PC-3 (cell line): ENCODE measurements at regions not wholly inside any gene's neighbourhood (a gene's known extent, or its start where the extent isn't known, plus 50 kb on each side); places are given as distances from the start of the nearest gene placed in this dataset.

Source experiments
- ATAC-seq: fragments of 200-7000 bp; cut with Tn5 transposase; 2 replicates; pipeline ENCODE4 v1.9.1; 2020; ENCODE audit warnings: mild to moderate bottlenecking, moderate library complexity
- BruUV-seq: library from RNA; stranded (reverse); fragments of 400-500 nt; replicated peaks from 2 replicates; lab custom pipeline; 2021; lab: Mats Ljungman, UMichigan
- CTCF ChIA-PET: fragments of 300-600 bp; sonication (Branson Sonifier 250); formaldehyde crosslinking; loops from one replicate; lab custom pipeline; 2022; ENCODE audit warnings: antibody characterized with exemption; lab: Charles Lee
- POLR2A ChIA-PET: fragments of 300-600 bp; sonication (Branson Sonifier 250); formaldehyde crosslinking; loops from one replicate; lab custom pipeline; 2022; ENCODE audit warnings: antibody characterized with exemption; ENCODE audit not compliant: unreplicated experiment; lab: Charles Lee
- DNase-seq: peaks from one replicate; pipeline ENCODE4 v3.0.0-alpha.2; 2015
- H2AFZ ChIP-seq: fragments of 300-600 bp; sonication (generic); 2 replicates; pipeline ENCODE4 v1.6.0; 2016; ENCODE audit warnings: antibody characterized with exemption, low read length
- H3F3A ChIP-seq: fragments of 300-600 bp; sonication (generic); one replicate; pipeline ENCODE4 v1.6.0; 2017; ENCODE audit warnings: antibody characterized with exemption, low read length, control low read depth, mild to moderate bottlenecking; ENCODE audit not compliant: unreplicated experiment
- H3K27ac ChIP-seq: fragments of 300-600 bp; sonication (generic); 2 replicates; pipeline ENCODE4 v1.5.1; 2016; ENCODE audit warnings: mild to moderate bottlenecking, low read length
- H3K27me3 ChIP-seq: fragments of 300-600 bp; sonication (generic); 2 replicates; pipeline ENCODE4 v1.6.1; 2016; ENCODE audit warnings: low read length, mixed read lengths
- H3K36me3 ChIP-seq: fragments of 300-600 bp; sonication (generic); 2 replicates; pipeline ENCODE4 v1.6.1; 2016; ENCODE audit warnings: low read depth, mixed run types, low read length, mixed read lengths
- H3K4me1 ChIP-seq: fragments of 300-600 bp; sonication (generic); 2 replicates; pipeline ENCODE4 v1.5.1; 2016; ENCODE audit warnings: low read length; ENCODE audit not compliant: insufficient read depth
- H3K4me2 ChIP-seq: fragments of 300-600 bp; sonication (generic); 2 replicates; pipeline ENCODE4 v1.6.0; 2016; ENCODE audit warnings: low read length
- H3K4me3 ChIP-seq: fragments of 300-600 bp; sonication (generic); 2 replicates; pipeline ENCODE4 v1.5.1; 2016; ENCODE audit warnings: mild to moderate bottlenecking, low read length, mixed read lengths
- H3K79me2 ChIP-seq: fragments of 300-600 bp; sonication (generic); 2 replicates; pipeline ENCODE4 v1.6.1; 2017; ENCODE audit warnings: low read length, mixed read lengths
- H3K9ac ChIP-seq: fragments of 300-600 bp; sonication (generic); 2 replicates; pipeline ENCODE4 v1.6.0; 2016; ENCODE audit warnings: mild to moderate bottlenecking, low read length
- H3K9me2 ChIP-seq: fragments of 300-600 bp; sonication (generic); replicated peaks from 2 replicates; pipeline ENCODE4 v1.6.1; 2016; ENCODE audit warnings: mixed run types, low read length, mixed read lengths
- H3K9me3 ChIP-seq: fragments of 300-600 bp; sonication (generic); 2 replicates; pipeline ENCODE4 v1.6.1; 2016; ENCODE audit warnings: low read length, mixed read lengths
- H4K20me1 ChIP-seq: fragments of 300-600 bp; sonication (generic); 2 replicates; pipeline ENCODE4 v1.6.1; 2016; ENCODE audit warnings: low read length, mixed read lengths
- EZH2 ChIP-seq: fragments of 300-600 bp; sonication (generic); IDR thresholded peaks from one replicate; pipeline ENCODE4 v1.6.1; 2017; ENCODE audit warnings: antibody characterized with exemption, mild to moderate bottlenecking, low read length; ENCODE audit not compliant: unreplicated experiment
- EZH2phosphoT487 ChIP-seq: fragments of 300-600 bp; sonication (generic); IDR thresholded peaks from 2 replicates; pipeline ENCODE4 v1.6.1; 2018; ENCODE audit warnings: mild to moderate bottlenecking, antibody characterized with exemption, low read length, borderline replicate concordance
- intact Hi-C: fragments of 100-400 bp; cut with micrococcal nuclease; formaldehyde crosslinking; loops from 2 replicates; pipeline ENCODE4 v1.9.0; 2023
- TF ChIP-seq, protein P1 (sequence below): fragments of 300-600 bp; sonication (generic); conservative IDR thresholded peaks from 2 replicates; pipeline ENCODE4 v1.5.1; 2017; ENCODE audit warnings: antibody characterized with exemption, low read depth, mild to moderate bottlenecking, low read length

DNA sequence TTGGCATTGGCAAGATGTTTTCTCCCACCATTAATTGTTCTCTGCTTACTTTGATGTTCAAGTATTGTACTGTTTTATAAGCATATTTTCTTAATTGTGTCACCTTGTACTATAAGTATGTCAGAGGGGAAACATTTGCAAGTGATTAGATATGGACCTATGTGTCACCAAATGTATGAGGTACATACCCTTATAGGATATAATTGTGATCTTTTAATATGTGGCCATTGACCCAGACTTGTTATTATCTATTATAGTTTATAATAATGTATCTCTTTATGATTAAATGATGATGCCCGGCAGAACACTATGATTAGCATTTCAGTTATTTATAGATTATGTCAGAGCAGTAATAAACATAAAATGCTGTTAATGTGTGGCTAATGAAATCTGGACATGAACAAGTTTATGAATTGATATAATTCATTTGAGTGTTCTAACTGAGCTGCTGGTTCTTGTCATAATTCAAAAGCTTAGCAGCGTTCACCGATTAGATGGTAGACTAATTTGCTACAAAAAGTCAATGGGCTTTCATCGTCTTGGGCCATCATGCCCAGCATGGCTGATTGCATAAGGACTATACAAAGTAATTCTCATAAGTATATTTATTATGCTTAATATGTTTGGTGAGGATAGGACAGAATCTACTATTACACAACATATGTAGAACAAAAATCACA lies 480.9 kb upstream of the FANCL start:
- TF ChIP-seq EZH2phosphoT487 = no peak
- TF ChIP-seq, protein P1, sequence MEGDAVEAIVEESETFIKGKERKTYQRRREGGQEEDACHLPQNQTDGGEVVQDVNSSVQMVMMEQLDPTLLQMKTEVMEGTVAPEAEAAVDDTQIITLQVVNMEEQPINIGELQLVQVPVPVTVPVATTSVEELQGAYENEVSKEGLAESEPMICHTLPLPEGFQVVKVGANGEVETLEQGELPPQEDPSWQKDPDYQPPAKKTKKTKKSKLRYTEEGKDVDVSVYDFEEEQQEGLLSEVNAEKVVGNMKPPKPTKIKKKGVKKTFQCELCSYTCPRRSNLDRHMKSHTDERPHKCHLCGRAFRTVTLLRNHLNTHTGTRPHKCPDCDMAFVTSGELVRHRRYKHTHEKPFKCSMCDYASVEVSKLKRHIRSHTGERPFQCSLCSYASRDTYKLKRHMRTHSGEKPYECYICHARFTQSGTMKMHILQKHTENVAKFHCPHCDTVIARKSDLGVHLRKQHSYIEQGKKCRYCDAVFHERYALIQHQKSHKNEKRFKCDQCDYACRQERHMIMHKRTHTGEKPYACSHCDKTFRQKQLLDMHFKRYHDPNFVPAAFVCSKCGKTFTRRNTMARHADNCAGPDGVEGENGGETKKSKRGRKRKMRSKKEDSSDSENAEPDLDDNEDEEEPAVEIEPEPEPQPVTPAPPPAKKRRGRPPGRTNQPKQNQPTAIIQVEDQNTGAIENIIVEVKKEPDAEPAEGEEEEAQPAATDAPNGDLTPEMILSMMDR = no peak
- TF ChIP-seq EZH2 = no peak
- POLR2A ChIA-PET = no interaction called here
- Histone ChIP-seq H2AFZ (no peak overlapping the region), H3K9me2 (no peaks in the 10 kb centered on the region), H3K9ac (no peak overlapping the region), H3K27me3 (peaks cover 21% of the 10 kb centered on the region), H3K4me2 (no peak overlapping the region), H3K4me3 (no peak overlapping the region), H3K79me2 (no peaks in the 10 kb centered on the region), H3K36me3 (no peaks in the 10 kb centered on the region), H4K20me1 (no peaks in the 10 kb centered on the region), H3K4me1 (no peaks in the 10 kb centered on the region), H3K27ac (no peak overlapping the region), H3F3A (no peaks in the 10 kb centered on the region), H3K9me3 (no peaks in the 10 kb centered on the region)
- intact Hi-C loops = no loop called here
- CTCF ChIA-PET = no interaction called here
- DNase-seq = no peak
- BruUV-seq = no TSS peak
- ATAC-seq = no peak

DNA sequence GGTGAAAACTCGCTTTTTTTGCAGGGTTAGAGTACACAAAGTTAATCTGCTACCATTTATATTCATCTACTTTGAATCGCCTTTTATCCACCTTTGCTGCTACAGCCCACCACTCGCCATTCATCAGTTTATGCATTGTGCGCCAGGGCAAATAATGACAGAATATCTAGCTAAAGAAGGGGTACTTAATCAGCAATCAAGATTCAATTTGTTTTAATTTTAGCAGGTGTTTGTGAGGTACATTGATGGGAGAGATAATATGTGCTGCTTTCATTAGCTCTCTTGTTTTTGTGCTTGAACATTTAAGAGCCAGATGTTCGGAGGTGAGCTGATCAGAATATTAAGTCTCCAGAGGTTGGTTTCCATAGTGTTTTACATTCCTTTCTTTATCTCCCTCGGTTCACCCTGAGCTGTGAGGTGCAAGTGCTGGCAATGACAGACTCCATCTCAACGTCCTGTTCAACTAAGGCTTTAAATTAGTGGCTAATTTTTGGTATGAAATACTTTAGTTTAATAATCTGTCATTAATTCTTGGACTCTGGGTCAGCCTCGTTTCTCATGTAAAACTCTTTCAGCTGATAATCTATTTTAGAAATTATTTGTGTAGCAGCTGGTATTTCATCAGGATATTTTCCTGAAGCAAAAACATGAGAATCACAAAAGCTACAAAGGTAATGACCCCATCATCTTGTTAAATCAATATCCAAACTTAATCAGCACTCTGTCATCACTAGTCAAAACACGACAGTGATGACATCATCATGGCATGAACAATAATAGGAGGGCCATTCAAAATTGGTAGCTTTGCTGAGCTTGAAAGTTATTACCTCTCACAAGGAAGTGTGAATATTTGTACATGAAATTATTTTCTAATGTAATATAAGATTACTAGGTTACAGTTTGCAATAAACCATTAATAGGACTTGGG lies 479.9 kb upstream of the FANCL start:
- H3K79me2 ChIP-seq = no peaks in the 10 kb centered on the region
- DNase-seq = no peak
- intact Hi-C loops = no loop called here
- H3K9me3 ChIP-seq = no peaks in the 10 kb centered on the region
- no peak overlapping the region for H3K9ac ChIP-seq
- no peak overlapping the region for H3K4me2 ChIP-seq
- H3K27me3 ChIP-seq = peaks cover 32% of the 10 kb centered on the region
- no peak for ATAC-seq
- H2AFZ ChIP-seq = no peak overlapping the region
- TF ChIP-seq, protein P1 = no peak
- TF ChIP-seq EZH2phosphoT487 (no peak), EZH2 (no peak)
- H3K4me1 ChIP-seq = no peaks in the 10 kb centered on the region
- ChIA-PET CTCF (no interaction called here), POLR2A (no interaction called here)
- H3F3A ChIP-seq = no peaks in the 10 kb centered on the region
- H3K36me3 ChIP-seq = no peaks in the 10 kb centered on the region
- no peak overlapping the region for H3K27ac ChIP-seq
- BruUV-seq = no TSS peak
- no peaks in the 10 kb centered on the region for H3K9me2 ChIP-seq
- H4K20me1 ChIP-seq = no peaks in the 10 kb centered on the region
- no peak overlapping the region for H3K4me3 ChIP-seq
